Astrocyte (in vitro differentiated cells and primary cell): ENCODE measurements at regions not wholly inside any gene's neighbourhood (a gene's known extent, or its start where the extent isn't known, plus 50 kb on each side); places are given as distances from the start of the nearest gene placed in this dataset.

Experiments used
- DNase-seq: peaks from one replicate; pipeline ENCODE4 v3.0.0-alpha.2; 2010; ENCODE audit warnings: low read depth
- FAIRE-seq: peaks from 2 replicates; lab custom pipeline; 2011; peaks lifted over from hg19 to GRCh38; lab: Jason Lieb, UNC
- H2AFZ ChIP-seq: 2 replicates; pipeline ENCODE4 v1.6.0; 2012; ENCODE audit warnings: low read depth, low read length, inconsistent platforms
- H3K27ac ChIP-seq: 2 replicates; pipeline ENCODE4 v1.5.1; 2011; ENCODE audit warnings: low read depth, low read length, inconsistent platforms
- H3K27me3 ChIP-seq: 2 replicates; pipeline ENCODE4 v1.6.0; 2011; ENCODE audit warnings: low read length, inconsistent platforms; ENCODE audit not compliant: insufficient read depth
- H3K36me3 ChIP-seq: 2 replicates; pipeline ENCODE4 v1.5.1; 2011; ENCODE audit warnings: low read length, inconsistent platforms; ENCODE audit not compliant: insufficient read depth
- H3K4me1 ChIP-seq: 2 replicates; pipeline ENCODE4 v1.5.1; 2011; ENCODE audit warnings: low read length, inconsistent platforms; ENCODE audit not compliant: insufficient read depth
- H3K4me2 ChIP-seq: 2 replicates; pipeline ENCODE4 v1.6.0; 2012; ENCODE audit warnings: low read length, inconsistent platforms
- H3K4me3 ChIP-seq: 2 replicates; pipeline ENCODE4 v1.5.1; 2011; ENCODE audit warnings: low read depth, mild to moderate bottlenecking, low read length, inconsistent platforms; ENCODE audit not compliant: insufficient read depth
- H3K79me2 ChIP-seq: 2 replicates; pipeline ENCODE4 v1.6.0; 2012; ENCODE audit warnings: mild to moderate bottlenecking, low read length, inconsistent platforms; ENCODE audit not compliant: insufficient read depth
- H3K9ac ChIP-seq: 2 replicates; pipeline ENCODE4 v1.6.0; 2012; ENCODE audit warnings: mild to moderate bottlenecking, low read length, inconsistent platforms
- H3K9me3 ChIP-seq: 2 replicates; pipeline ENCODE4 v1.5.1; 2012; ENCODE audit warnings: low read depth, mild to moderate bottlenecking, low read length, inconsistent platforms; ENCODE audit not compliant: insufficient read depth
- H4K20me1 ChIP-seq: 2 replicates; pipeline ENCODE4 v1.6.0; 2012; ENCODE audit warnings: low read length, inconsistent platforms; ENCODE audit not compliant: insufficient read depth
- H3K27ac Mint-ChIP-seq: one replicate; pipeline ENCODE4 v1.8.0; 2021; ENCODE audit warnings: mild to moderate bottlenecking, mixed read lengths; ENCODE audit not compliant: unreplicated experiment
- H3K27me3 Mint-ChIP-seq: one replicate; pipeline ENCODE4 v1.8.0; 2021; ENCODE audit warnings: low read depth, mixed read lengths; ENCODE audit not compliant: unreplicated experiment
- H3K36me3 Mint-ChIP-seq: one replicate; pipeline ENCODE4 v1.8.0; 2021; ENCODE audit warnings: low read depth, mixed read lengths; ENCODE audit not compliant: unreplicated experiment
- H3K4me1 Mint-ChIP-seq: one replicate; pipeline ENCODE4 v1.8.0; 2021; ENCODE audit warnings: low read depth, mixed read lengths; ENCODE audit not compliant: unreplicated experiment
- H3K4me3 Mint-ChIP-seq: one replicate; pipeline ENCODE4 v1.8.0; 2021; ENCODE audit warnings: mild to moderate bottlenecking, moderate library complexity, mixed read lengths; ENCODE audit not compliant: unreplicated experiment
- H3K9me3 Mint-ChIP-seq: one replicate; pipeline ENCODE4 v1.8.0; 2021; ENCODE audit warnings: mild to moderate bottlenecking, mixed read lengths; ENCODE audit not compliant: unreplicated experiment
- EZH2 ChIP-seq: IDR thresholded peaks from 2 replicates; pipeline ENCODE4 v1.6.1; 2012; ENCODE audit warnings: mild to moderate bottlenecking, low read length, inconsistent platforms; ENCODE audit not compliant: insufficient read depth
- TF ChIP-seq, protein P1 (sequence below): IDR thresholded peaks from 2 replicates; pipeline ENCODE4 v1.5.1; 2011; ENCODE audit warnings: low read depth, mild to moderate bottlenecking, inconsistent platforms, low read length, moderate library complexity; ENCODE audit not compliant: insufficient read depth

DNA sequence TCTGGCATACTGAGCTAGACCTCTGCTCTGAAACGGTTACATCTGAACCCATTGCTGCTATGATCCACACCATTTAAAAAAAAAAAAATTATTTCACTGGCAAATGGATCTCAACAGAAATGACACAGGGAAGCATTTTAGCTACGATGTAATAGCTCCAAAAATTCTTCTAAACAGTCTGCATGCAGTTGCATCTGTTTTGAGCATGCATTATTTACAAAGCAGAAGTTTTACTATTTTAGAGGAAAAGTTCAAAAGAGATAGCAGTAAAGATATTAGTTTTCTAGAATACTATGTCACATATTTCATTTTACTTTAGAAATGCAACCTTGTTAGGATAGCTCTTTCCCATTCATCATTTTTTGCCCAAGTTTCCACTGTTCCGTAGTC, 265.7 kb downstream of the MEIS1 start:
- H3K9me3 Mint-ChIP-seq, result no peaks in the 10 kb centered on the region

DNA sequence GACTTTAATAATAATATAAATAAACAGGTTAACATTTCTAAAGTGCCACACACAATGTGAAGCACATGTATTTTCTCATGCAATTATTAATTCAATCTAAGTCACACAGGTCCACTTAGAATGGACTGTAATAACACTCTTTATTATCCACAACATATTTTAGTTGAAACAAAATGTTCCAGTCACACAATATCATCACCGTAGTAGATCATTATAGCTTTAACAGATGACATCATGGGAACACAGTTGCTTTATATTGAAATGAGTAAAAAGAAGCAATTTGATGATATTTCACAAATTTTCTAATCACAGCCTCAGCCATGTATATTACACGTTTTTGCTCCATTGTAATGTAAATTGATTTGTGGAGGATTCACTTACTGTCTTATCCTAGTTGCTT, 266.3 kb downstream of the MEIS1 start:
- DNase-seq, result no peak
- no peaks in the 10 kb centered on the region for H3K36me3 ChIP-seq
- no peaks in the 10 kb centered on the region for H3K27me3 ChIP-seq
- no peaks in the 10 kb centered on the region for H3K36me3 Mint-ChIP-seq
- FAIRE-seq, result no peak
- H4K20me1 ChIP-seq, result no peaks in the 10 kb centered on the region
- no peaks in the 10 kb centered on the region for H3K4me1 ChIP-seq
- no peak overlapping the region for H3K27ac Mint-ChIP-seq
- H3K9ac ChIP-seq, result no peak overlapping the region
- no peaks in the 10 kb centered on the region for H3K9me3 Mint-ChIP-seq
- H3K4me1 Mint-ChIP-seq, result no peaks in the 10 kb centered on the region
- H2AFZ ChIP-seq, result no peak overlapping the region
- H3K4me3 Mint-ChIP-seq, result no peak overlapping the region
- no peaks in the 10 kb centered on the region for H3K27me3 Mint-ChIP-seq
- H3K4me3 ChIP-seq, result no peak overlapping the region
- H3K9me3 ChIP-seq, result no peaks in the 10 kb centered on the region
- TF ChIP-seq, protein P1, sequence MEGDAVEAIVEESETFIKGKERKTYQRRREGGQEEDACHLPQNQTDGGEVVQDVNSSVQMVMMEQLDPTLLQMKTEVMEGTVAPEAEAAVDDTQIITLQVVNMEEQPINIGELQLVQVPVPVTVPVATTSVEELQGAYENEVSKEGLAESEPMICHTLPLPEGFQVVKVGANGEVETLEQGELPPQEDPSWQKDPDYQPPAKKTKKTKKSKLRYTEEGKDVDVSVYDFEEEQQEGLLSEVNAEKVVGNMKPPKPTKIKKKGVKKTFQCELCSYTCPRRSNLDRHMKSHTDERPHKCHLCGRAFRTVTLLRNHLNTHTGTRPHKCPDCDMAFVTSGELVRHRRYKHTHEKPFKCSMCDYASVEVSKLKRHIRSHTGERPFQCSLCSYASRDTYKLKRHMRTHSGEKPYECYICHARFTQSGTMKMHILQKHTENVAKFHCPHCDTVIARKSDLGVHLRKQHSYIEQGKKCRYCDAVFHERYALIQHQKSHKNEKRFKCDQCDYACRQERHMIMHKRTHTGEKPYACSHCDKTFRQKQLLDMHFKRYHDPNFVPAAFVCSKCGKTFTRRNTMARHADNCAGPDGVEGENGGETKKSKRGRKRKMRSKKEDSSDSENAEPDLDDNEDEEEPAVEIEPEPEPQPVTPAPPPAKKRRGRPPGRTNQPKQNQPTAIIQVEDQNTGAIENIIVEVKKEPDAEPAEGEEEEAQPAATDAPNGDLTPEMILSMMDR, result no peak
- no peak for TF ChIP-seq EZH2
- no peak overlapping the region for H3K27ac ChIP-seq
- no peaks in the 10 kb centered on the region for H3K79me2 ChIP-seq
- H3K4me2 ChIP-seq, result no peak overlapping the region

More for the DNA sequence above, 265.7 kb downstream of the MEIS1 start:
- Histone ChIP-seq H3K9me3 (no peaks in the 10 kb centered on the region), H3K27ac (no peak overlapping the region), H3K4me3 (no peak overlapping the region), H3K4me2 (no peak overlapping the region), H3K27me3 (no peaks in the 10 kb centered on the region), H2AFZ (no peak overlapping the region), H3K36me3 (no peaks in the 10 kb centered on the region), H3K4me1 (no peaks in the 10 kb centered on the region), H4K20me1 (no peaks in the 10 kb centered on the region), H3K79me2 (no peaks in the 10 kb centered on the region), H3K9ac (no peak overlapping the region)
- H3K27ac Mint-ChIP-seq, result no peak overlapping the region
- no peak overlapping the region for H3K4me3 Mint-ChIP-seq
- H3K36me3 Mint-ChIP-seq, result no peaks in the 10 kb centered on the region
- no peaks in the 10 kb centered on the region for H3K4me1 Mint-ChIP-seq
- H3K27me3 Mint-ChIP-seq, result no peaks in the 10 kb centered on the region
- DNase-seq, result no peak
- TF ChIP-seq, protein P1, result no peak
- FAIRE-seq, result no peak

DNA sequence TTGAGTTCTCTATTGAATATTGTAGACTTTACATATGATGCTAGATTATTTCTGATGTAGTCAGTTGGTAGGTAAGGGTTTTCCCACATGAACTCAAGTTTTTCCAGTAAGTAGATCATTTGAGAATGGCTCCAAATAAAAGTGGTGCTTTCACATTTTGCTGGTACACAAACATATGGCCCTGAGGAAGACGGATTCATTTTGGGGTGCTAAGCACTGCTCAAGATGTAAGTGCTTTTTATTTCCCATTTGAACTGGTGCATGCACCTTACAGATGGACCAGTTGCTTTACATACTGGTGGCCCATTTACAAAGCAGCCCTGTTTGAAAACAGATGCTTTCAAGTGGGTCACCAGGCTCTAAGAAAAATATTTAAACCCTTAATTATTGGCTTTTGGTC, 266.7 kb downstream of the MEIS1 start:
- TF ChIP-seq, protein P1, result no peak
- TF ChIP-seq EZH2, result no peak
- Histone ChIP-seq H3K79me2 (no peaks in the 10 kb centered on the region), H3K27ac (no peak overlapping the region), H3K36me3 (no peaks in the 10 kb centered on the region), H3K27me3 (no peaks in the 10 kb centered on the region), H3K9ac (no peak overlapping the region), H2AFZ (no peak overlapping the region), H4K20me1 (no peaks in the 10 kb centered on the region), H3K4me1 (no peaks in the 10 kb centered on the region), H3K4me3 (no peak overlapping the region), H3K9me3 (no peaks in the 10 kb centered on the region), H3K4me2 (no peak overlapping the region)
- no peaks in the 10 kb centered on the region for H3K36me3 Mint-ChIP-seq
- H3K27me3 Mint-ChIP-seq, result no peaks in the 10 kb centered on the region
- H3K9me3 Mint-ChIP-seq, result no peaks in the 10 kb centered on the region
- no peak overlapping the region for H3K4me3 Mint-ChIP-seq
- H3K4me1 Mint-ChIP-seq, result no peaks in the 10 kb centered on the region
- no peak overlapping the region for H3K27ac Mint-ChIP-seq
- FAIRE-seq (no peak), DNase-seq (no peak)
